HG02642 (cell line): ENCODE measurements at regions not wholly inside any gene's neighbourhood (a gene's known extent, or its start where the extent isn't known, plus 50 kb on each side); places are given as distances from the start of the nearest gene placed in this dataset.
A peak's percentile ranks its signal among the peaks of the same experiment; 100 is the strongest.

Source experiments
- ATAC-seq: cut with Tn5 transposase; IDR thresholded peaks from one replicate; pipeline ENCODE4 v1.9.1; 2021; ENCODE audit warnings: mild to moderate bottlenecking; ENCODE audit not compliant: unreplicated experiment, poor library complexity

DNA sequence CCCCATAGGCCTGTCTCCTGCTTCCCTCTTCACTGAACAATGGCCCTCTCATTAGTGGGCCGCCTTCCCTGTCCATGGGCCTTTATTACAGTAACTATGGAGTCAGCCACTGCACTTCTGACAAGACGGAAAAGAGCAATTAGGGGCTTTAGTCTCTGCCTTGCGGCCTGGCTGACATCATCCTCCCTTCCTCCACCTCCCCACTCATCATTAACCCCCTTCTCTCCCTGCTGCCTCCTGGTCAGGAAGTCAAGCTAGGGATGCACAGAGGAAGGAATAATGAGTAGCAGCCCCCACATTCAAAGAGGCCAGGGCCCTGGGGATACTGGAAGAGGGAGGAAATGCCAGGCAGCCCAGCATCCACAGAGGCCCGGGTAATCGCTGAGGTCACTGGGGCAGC is 101.6 kb upstream of the PLXNA4 start:
- ATAC-seq: no peak

DNA sequence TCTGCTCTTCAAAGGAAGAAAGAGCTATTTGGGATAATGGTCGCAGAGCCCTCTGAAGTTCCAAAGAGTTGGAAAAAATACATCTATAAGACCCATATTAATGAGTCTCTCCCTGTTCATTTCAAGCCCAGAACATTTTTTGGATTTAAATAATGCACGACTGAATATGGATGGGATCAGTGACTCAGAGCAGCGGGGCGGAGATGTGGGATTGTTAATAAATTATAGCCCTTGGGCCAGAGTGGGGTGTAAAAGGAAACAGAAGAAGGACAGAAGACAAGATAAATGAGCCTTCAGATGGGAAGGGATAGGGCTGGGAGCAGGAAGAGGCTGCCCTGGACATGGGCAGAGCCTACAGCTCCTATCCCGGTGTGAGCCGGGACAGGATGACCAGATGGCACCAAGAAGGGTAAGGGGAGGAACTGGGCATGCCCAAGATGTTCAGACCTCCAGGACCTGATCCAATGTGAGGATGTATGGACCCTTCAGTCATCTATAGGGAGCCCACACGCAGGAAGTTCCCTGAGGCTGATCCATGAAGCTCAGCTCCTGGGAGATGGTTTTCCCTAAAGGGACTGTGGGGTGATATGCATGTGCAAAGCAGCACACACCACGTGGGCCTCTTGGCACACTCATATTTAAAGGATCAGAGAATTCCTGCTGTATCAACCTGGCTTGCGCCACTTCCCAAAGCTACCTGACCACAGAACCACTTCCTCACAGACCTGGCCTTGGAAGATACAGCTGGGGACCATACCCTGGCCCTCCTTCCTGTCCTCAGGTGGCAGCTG is 96.1 kb upstream of the PLXNA4 start:
- no peak for ATAC-seq

DNA sequence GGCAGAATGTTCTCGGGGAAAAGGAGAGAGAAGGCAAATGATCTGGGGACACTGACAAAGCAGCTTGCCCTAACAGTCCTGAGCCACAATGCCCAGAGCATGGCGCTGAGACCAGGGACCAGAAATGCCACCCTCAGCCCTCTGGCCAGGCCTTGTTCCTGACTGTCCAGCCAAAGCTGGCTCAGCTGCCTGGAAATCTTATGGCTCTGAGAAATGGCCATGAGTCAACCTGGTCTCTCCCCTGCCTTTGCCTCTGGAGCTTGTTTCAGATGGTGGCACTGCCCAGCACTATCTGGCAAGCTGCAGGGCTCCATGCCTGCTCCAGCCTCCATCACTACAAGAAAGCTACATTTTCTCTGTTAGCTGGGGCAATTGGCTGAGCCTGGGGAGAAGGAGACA is 90.5 kb upstream of the PLXNA4 start:
- no peak for ATAC-seq

- no peak for ATAC-seq
Measured at GRCh38 chr7:132666071-132666773, 90.0 kb upstream of the PLXNA4 start.

DNA sequence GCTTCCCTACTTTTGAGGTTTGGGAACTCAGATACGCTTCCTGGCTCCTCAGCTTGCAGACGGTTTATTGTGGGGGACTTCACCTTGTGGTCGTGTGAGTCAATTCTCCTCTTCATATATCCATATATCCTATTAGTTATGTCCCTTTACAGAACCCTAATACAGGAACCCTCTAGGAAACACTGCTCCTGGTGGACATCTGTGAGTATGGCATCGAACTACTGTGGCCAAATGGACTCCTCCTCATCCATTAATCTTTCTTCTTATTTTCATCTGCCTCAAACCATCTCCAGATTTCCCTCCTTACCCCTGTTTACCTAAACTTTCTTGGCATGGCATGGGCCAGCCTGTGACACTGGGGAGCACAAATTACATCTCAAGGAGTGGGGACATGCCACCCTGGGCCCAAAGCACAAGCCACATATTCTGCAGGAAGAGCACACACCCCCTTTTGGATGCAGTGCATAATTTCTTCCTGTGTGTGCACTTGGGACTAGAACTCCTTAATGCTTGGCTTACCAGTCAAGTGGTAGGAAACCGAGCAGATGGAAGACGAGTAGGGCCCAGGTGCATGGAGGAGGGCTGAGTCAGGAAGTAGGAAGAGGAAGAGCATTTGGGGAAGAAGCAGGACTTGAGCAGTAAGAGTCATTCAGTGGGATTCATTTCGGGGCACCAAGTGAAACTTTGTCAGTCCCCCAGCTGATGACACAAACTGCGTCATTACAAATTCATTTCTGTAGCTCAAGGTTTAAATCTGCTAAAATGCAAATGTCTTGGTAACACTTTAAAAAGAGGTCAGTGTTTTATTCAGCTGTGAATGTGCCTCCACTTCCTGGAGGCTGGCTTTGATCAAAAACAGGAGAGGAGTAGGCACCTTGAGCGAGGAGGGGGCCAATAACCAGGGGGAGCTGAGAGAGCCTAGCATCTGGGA is 80.8 kb upstream of the PLXNA4 start:
- ATAC-seq: no peak

DNA sequence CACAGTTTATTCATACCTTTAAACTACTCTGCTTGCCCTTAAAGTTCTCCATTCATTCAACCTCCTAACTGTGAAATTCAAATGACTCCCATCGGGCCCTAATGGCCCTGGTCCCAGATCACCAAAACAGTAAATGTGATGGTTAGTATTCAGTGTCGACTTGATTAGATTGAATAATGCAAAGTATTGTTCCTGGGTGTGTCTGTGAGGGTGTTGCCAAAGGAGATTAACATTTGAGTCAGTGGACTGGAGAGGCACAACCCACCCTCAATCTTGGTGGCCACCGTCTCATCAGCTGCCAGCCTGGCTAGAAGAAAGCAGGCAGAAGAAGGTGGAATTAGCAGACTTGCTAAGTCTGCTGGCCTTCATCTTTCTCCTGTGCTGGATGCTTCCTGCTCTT is 80.1 kb upstream of the PLXNA4 start:
- ATAC-seq: no peak

DNA sequence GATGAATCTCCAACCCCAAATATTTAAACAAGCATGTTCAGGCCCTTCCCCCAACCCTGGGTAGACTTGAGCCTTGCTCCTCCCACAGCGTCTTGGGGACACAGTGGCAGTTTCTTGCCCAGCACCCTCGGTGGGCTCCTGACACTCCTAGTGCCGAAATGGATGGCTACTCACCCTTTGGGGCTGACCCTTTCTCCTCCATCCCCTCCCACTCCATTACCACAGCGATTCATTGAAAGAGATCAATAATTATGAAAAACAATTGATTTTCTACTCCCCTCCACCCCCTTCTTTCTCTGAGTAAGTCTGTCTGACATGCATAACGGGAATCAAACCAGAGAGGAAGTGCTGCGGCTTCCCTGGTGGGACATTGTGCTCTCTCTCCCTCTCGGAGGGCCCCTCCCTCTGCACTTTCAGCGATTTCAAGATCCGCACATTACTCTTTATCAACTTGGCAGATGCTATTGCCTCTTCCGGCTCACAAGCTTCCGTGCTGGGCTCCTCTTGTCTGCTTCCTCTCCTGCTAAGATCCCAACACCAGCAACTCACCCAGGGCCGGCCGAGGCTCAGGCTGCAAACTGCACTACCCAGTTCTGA is 79.0 kb upstream of the PLXNA4 start:
- ATAC-seq: peak; percentile 37

- ATAC-seq: peak; percentile 69
Measured at GRCh38 chr7:132654150-132654549, 77.9 kb upstream of the PLXNA4 start.

GRCh38 chr7:132653366-132653930 is 77.2 kb upstream of the PLXNA4 start:
- ATAC-seq: no peak

- no peak for ATAC-seq
Measured at GRCh38 chr7:132652507-132652906, 76.2 kb upstream of the PLXNA4 start.

DNA sequence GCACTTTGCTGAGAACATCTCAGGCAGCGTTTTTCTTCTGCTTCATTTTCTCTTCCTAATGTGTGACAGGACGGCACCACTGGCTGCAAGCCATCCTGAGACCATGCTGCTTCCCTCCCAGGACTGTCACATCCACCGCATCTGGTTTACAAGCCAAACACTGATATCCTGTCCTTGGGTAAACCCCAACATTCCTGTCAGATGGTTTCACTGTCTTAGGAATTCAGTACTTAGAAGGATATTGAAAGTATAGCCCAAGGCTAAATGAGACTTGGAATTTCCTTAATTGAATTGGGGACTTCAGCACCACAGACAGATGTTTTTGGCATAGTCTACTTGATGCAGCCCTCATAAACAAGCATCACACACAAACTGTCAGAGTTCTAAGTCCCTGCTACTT is 74.2 kb upstream of the PLXNA4 start:
- ATAC-seq: no peak

DNA sequence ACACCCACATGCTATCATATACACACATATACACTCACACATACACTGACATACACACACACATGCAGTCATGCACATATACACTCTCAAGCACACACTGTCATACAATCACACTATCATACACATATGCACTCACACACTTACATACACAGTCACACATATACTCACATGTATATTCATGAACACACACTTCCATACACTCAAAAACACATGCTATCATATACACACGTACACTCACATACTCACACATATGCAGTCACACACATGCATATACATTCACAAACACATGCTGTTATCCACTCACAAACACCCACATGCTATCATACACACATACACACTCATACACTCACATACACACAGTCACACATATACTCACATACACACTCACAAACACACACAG is 71.0 kb upstream of the PLXNA4 start:
- ATAC-seq: no peak

DNA sequence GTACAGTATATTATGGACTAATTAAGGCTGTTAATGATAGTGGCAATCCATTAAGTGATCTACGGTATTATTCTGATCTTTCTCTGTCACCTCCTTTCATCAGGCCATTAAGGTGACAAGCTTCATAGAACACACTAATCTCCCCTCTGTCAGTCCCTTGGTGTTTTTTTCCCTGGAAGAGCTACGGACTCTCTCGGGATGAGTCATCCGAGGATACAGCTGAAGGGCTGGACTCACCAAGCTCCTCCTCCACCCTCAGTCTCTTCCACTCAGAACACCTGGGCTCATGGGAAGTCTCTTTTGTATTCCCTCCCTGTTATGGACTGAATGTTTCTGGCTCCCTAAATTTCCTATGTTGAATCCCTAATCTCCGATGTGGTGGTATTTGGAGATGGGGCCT is 69.8 kb upstream of the PLXNA4 start:
- no peak for ATAC-seq

DNA sequence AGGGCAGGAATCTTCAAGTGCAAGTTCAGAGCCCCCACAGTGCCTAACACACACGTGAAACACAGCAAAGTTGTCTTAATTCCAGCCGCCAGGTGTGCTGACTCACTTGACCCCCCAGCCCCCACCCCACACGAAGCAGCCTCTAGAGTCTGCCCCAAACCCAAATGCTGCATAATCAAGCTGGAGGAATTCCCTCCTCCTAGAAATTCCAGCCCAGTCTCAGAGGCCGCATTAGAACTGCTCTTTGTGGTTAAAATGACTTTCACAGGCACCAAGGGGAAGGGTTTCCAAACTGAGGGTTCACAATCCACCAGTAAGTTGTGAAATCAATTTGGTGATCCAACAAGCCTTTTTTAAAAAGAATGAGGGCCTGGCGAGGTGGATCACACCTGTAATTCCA is 67.0 kb upstream of the PLXNA4 start:
- ATAC-seq: no peak

DNA sequence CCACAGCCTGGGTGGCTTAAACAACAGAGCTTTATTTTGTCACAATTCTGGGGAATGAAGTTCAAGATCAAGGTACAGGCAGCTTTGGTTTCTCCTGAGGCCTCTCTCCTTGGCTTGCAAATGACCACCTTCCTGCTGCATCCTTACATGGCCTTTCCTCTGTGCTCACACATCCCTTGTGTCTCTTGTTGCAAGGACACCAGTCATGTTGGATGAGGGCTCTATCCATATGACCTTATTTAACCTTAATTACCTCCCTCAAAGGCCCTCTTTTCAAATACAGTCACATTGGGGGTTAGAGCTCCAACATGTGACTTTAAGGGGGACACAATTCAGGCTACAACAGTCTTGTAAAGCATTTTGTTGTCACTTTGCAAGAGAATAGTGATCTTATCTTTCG is 65.0 kb upstream of the PLXNA4 start:
- ATAC-seq: no peak

- ATAC-seq: no peak
Measured at GRCh38 chr7:132639983-132640382, 63.7 kb upstream of the PLXNA4 start.

GRCh38 chr7:132638000-132638399 is 61.7 kb upstream of the PLXNA4 start:
- no peak for ATAC-seq

- no peak for ATAC-seq
Measured at GRCh38 chr7:132636581-132636980, 60.3 kb upstream of the PLXNA4 start.

GRCh38 chr7:132635127-132635526 is 58.9 kb upstream of the PLXNA4 start:
- no peak for ATAC-seq

DNA sequence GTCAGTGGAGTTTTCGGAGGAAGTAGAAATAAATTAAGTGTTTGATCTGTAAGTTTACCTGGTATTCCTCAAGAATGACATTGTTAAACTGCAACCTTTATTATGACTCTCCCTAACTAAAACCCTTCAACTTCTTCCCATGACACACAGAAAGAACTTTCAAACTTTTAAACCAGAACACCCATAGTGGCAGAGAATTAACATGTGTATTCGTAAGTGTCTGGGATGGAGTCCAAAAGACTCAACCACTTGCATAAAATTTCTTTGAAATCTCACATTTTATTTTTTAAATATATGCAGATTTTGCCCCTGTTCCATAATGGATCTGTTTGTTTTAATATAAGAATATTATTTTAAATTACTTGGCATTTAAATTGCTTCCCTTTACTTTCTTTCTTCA is 54.6 kb upstream of the PLXNA4 start:
- no peak for ATAC-seq
